ENCODE measurements at regions not wholly inside any gene's neighbourhood (a gene's known extent, or its start where the extent isn't known, plus 50 kb on each side); places are given as distances from the start of the nearest gene placed in this dataset.

- ATAC-seq = no peak
- TF ChIP-seq POU6F1 (CRISPR knock-in tag; IDR thresholded peaks at IDR 0.05; ENCODE audit: borderline replicate concordance, low read depth) (no peak), ZNF8 (CRISPR knock-in tag; IDR thresholded peaks at IDR 0.05) (no peak), CREB5 (CRISPR knock-in tag; IDR thresholded peaks at IDR 0.05; ENCODE audit: low read depth) (no peak), PATZ1 (CRISPR knock-in tag; IDR thresholded peaks at IDR 0.05; ENCODE audit: borderline replicate concordance) (no peak), TSHZ2 (CRISPR knock-in tag; IDR thresholded peaks at IDR 0.05) (no peak), ZFP3 (CRISPR knock-in tag; IDR thresholded peaks at IDR 0.05) (no peak), OSR1 (CRISPR knock-in tag; IDR thresholded peaks at IDR 0.05) (no peak), CSRNP3 (CRISPR knock-in tag; IDR thresholded peaks at IDR 0.05) (no peak), BACH2 (CRISPR knock-in tag; IDR thresholded peaks at IDR 0.05; ENCODE audit: borderline replicate concordance) (no peak), ESRRG (CRISPR knock-in tag; IDR thresholded peaks at IDR 0.05) (no peak), ZNF70 (CRISPR knock-in tag; IDR thresholded peaks at IDR 0.05) (no peak), TCF4 (CRISPR knock-in tag; IDR thresholded peaks at IDR 0.05; ENCODE audit: borderline replicate concordance) (no peak), ISL1 (CRISPR knock-in tag; IDR thresholded peaks at IDR 0.05) (no peak), SNAI2 (CRISPR knock-in tag; IDR thresholded peaks at IDR 0.05) (no peak), CSDC2 (CRISPR knock-in tag; IDR thresholded peaks at IDR 0.05) (no peak), ZNF565 (CRISPR knock-in tag; conservative IDR thresholded peaks at IDR 0.05; ENCODE audit: low read depth) (no peak), ZFP30 (CRISPR knock-in tag; IDR thresholded peaks at IDR 0.05) (no peak), ARNTL (CRISPR knock-in tag; IDR thresholded peaks at IDR 0.05; ENCODE audit: borderline replicate concordance, low read depth) (no peak), GLIS3 (CRISPR knock-in tag; IDR thresholded peaks at IDR 0.05) (no peak)
These were observed 70.3 kb upstream of the SPIN4 start for GRCh38 chrX:63421411-63421810.

GRCh38 chrX:63418211-63418610, 67.1 kb upstream of the SPIN4 start:
- no peak for TF ChIP-seq SNAI2 (CRISPR knock-in tag; IDR thresholded peaks at IDR 0.05)
- no peak for TF ChIP-seq POU6F1 (CRISPR knock-in tag; IDR thresholded peaks at IDR 0.05; ENCODE audit: borderline replicate concordance, low read depth)
- TF ChIP-seq CREB5 (CRISPR knock-in tag; IDR thresholded peaks at IDR 0.05; ENCODE audit: low read depth) = no peak
- TF ChIP-seq OSR1 (CRISPR knock-in tag; IDR thresholded peaks at IDR 0.05) = no peak
- no peak for TF ChIP-seq ZFP30 (CRISPR knock-in tag; IDR thresholded peaks at IDR 0.05)

More at GRCh38 chrX:63418211-63418610, 67.1 kb upstream of the SPIN4 start:
- no peak for ATAC-seq

Measured in SK-N-SH treated with all-trans-retinoic acid at 6 μM for 48 hours (cell line).